A172 (cell line): ENCODE measurements at regions not wholly inside any gene's neighbourhood (a gene's known extent, or its start where the extent isn't known, plus 50 kb on each side); places are given as distances from the start of the nearest gene placed in this dataset.

Experiments used
- DNase-seq: peaks from one replicate; pipeline ENCODE4 v3.0.0-alpha.2; 2015; ENCODE audit warnings: low spot score

DNA sequence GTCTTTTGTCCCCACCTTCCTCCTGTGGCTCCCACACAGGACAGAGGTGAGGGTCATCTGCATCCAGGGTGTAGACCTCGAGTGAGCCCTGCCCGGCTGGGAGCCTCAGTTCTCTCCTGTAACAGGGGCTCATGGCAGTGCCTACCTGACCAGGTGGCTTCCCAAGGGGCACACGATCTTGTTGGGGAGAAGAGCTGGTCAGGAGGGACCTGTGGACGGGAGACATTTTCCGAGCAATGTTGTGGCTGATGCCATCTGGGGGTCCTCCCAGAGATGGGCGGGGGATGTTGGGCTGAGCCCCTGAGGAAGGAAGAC is 51.9 kb downstream of the CEBPB start:
- no peak for DNase-seq

GRCh38 chr20:50242863-50243609 is 52.4 kb downstream of the CEBPB start:
- peak; percentile 56 for DNase-seq

- DNase-seq, result no peak
Observed at GRCh38 chr20:50243610-50244351, 53.2 kb downstream of the CEBPB start.

GRCh38 chr20:50244352-50245149 is 53.9 kb downstream of the CEBPB start:
- no peak for DNase-seq

DNA sequence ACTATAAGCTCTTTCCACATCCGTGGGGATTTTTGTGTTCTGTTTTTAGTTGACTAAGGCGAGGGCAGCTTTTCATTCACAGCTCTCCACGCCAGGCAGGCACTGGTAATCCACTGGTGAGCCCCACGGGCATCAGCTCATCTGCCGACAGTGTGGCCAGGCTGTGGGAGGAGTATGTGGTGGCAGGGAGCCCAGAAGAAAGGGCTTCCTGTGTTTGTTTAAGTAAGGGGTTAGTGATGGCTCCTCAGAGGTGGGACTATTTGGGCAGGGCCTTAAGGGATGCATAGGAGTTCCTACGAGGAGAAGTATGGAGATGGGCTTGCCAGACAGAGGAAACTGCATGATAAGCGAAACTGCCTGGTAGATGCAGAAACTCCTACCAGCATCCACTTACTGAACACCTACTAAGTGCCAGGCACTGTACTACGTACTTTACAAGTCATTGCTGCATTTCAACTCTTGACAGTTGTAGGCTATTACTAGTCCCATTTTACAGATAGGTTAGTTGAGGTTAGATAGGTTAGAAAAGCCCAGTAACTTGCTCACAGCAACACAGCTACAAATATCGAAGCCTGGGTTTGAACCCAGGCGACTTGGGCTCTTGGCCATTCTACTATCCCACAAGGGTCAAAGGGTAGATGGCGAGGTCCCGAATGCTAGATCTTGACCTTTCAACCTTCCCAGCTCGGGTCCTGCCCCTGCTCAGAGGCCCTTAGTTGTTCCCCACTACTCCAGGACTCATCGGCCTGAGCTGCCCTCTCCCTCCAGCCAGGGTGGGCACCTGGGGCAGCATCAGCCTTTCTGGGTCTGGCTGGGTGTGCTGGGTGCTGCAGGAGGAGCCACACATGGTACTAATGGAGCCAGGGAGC is 55.1 kb downstream of the CEBPB start:
- peak; percentile 78 for DNase-seq

- no peak for DNase-seq
Observed at GRCh38 chr20:50246367-50247195, 56.0 kb downstream of the CEBPB start.

- DNase-seq, result no peak
Observed at GRCh38 chr20:50247196-50248094, 56.8 kb downstream of the CEBPB start.

- DNase-seq, result peak; percentile 77
Observed at GRCh38 chr20:50248104-50248641, 57.5 kb downstream of the CEBPB start.

DNA sequence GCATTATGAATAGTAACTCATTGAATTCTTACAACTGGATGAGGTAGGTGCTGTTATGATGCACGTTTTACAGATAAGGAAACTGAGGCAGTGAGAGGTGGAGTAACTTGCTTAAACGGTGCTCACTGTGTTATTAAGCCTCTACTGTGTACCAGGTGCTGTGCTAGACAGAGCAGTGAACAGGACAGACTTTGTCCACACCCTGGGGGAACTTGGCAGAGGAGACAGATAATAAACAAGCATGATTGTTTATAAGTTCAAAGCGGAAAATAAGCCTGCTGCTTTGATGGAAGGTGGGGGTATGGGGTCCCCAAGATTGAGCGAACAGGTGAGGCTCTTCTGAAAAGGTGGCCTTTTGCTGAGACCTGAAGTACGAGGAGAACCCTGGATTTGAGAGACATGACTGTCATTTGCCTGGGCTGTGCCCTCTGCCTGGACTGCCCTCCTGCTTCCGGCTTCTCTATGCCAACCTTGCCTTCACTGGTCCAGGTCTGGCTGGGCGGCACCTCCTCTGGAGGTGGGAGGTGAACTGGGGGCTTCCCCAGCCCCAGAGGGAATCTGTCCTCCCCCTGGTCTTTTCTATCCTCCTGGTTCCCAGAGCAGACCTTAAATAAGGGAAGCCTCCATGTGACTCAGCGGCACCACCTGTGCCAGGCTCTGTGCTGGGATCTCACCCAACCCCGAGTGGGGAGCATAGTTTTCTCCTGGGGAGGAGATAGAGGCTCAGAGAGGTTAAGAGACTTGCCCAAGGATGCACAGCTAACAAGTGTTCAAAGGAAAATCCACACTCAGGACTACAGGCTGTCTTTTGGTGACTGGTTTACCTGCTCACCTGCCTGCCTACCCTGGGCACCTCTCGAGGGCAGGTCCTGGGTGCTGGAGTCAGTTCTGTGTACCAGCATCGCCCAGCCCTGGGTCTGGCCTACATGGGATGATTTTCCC is 59.1 kb downstream of the CEBPB start:
- DNase-seq, result no peak

DNA sequence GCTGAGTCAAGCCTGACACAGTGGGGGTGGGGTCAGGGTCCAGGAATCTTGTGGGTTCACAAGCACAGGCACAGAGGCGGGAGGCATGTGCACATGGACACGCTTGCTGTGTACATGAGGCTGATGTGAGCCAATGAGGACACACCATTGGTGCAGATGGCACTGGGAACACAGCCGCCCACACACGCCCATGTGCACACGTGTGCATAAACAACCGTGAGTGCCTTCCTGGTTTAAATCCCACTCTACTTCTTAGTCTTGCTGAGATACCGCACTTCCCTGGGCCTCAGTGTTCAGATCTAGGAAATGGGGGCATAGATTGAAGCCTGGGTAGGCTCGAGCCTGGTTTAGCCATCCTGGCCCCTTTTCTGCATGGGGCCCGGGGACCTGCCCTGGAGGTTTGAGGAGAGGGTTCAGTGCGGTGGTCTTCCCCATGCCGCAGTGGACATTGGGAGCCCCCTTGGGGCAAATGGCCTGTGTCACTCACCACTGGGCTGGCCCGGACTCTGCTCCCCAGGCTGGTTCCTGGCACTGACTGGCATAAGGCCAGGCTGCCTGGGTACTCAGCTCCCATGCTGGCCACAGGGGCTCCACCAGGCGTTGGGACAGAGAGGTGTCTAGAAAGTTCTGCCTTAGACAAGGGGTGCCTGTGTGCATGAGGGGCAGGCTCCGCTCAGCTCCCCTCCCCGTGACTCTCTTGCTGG is 60.2 kb downstream of the CEBPB start:
- DNase-seq, result no peak

GRCh38 chr20:50251383-50251748 is 60.7 kb downstream of the CEBPB start:
- DNase-seq, result no peak

DNA sequence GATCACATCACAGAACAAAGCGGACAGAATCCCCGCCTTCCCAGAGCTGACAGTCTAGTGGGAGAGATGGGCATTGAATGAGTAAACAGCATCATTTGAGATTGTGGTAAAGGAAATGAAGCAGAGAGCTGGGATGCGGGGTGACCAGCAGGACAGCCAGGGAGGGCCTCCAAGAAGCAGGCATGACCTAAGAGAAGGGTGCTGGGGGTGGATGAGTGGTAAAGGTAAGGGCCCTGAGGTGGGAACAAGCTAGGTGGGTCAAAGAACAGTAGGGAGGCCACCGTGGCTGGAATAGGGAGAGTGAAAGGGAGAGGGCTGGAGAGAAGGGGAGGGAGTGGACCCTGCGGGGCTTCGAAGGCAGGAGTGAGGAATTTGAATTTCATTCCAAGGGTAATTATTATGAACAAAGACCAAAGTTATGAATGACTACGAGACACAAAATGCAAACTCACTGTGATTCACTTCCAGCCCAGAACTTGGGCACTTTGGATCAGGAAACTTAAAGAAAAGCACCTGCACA is 61.4 kb downstream of the CEBPB start:
- DNase-seq, result peak; percentile 61

- DNase-seq, result no peak
Observed at GRCh38 chr20:50252701-50253100, 62.1 kb downstream of the CEBPB start.

- no peak for DNase-seq
Observed at GRCh38 chr20:50253101-50253500, 62.5 kb downstream of the CEBPB start.

DNA sequence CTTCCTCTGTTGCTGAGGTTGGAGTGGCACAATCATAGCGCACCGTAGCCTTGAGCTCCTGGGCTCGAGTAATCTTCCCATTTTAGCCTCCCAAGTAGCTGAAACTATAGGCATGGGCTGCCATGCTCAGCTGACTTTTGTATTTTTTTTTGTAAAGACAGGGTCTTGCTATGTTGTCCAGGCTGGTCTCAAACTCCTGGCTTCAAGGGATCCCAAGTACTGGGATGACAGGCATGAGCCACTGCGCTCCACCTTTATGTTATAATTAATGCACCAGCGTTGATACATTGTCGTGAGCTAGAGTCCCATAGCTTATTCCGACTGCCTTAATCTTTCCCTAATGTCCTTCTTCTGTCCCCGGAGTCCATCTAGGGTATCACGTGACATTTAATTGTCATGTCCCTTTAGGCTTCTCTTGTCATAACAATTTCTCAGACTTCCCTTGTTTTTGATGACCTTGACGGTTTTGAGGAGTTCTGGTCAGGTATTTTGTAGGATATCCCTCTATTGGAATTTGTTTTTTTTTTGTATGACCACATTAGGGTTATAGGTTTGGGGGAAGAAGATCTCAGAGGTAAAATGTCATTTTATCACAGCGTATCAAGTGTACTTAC is 63.9 kb downstream of the CEBPB start:
- no peak for DNase-seq

DNA sequence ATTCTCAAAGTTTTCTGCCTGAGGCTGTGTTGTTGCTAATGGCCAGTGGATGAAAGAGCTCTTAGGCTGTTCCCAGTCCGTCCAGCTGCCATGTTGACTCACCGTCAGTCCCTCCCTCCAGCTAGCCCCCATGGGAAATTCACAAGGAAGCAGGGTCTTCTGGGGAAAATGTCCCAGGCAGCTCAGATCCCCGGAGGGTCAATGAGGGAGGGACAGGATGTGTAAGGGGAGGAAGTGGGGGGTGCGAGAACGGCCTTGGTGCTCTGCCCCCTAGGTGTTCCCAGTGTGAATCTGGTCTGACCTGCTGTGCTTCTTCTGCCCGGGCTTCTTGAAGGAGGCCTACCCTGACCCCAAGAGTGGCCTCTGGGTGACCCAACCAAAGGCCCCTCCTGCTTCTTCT is 65.9 kb downstream of the CEBPB start:
- no peak for DNase-seq

- DNase-seq, result no peak
Observed at GRCh38 chr20:50257860-50258259, 67.2 kb downstream of the CEBPB start.
